HG02588 (cell line): ENCODE measurements at regions not wholly inside any gene's neighbourhood (a gene's known extent, or its start where the extent isn't known, plus 50 kb on each side); places are given as distances from the start of the nearest gene placed in this dataset.

Experiments used
- ATAC-seq: cut with Tn5 transposase; IDR thresholded peaks from one replicate; pipeline ENCODE4 v1.9.1; 2021; ENCODE audit warnings: mild to moderate bottlenecking, moderate library complexity; ENCODE audit not compliant: unreplicated experiment

- ATAC-seq: no peak
Measured at GRCh38 chr20:16124491-16124890, 448.8 kb downstream of the KIF16B start.

- ATAC-seq: no peak
Measured at GRCh38 chr20:16123623-16124022, 449.6 kb downstream of the KIF16B start.

GRCh38 chr20:16119909-16120308 is 453.3 kb downstream of the KIF16B start:
- no peak for ATAC-seq

GRCh38 chr20:16115911-16116552 is 457.2 kb downstream of the KIF16B start:
- no peak for ATAC-seq

- ATAC-seq: no peak
Measured at GRCh38 chr20:16113736-16114135, 459.5 kb downstream of the KIF16B start.

- ATAC-seq: no peak
Measured at GRCh38 chr20:16111852-16112412, 461.3 kb downstream of the KIF16B start.

- ATAC-seq: no peak
Measured at GRCh38 chr20:16111172-16111832, 461.9 kb downstream of the KIF16B start.

GRCh38 chr20:16107172-16107870 is 465.9 kb downstream of the KIF16B start:
- ATAC-seq: no peak

GRCh38 chr20:16106191-16106849 is 466.9 kb downstream of the KIF16B start:
- no peak for ATAC-seq

- no peak for ATAC-seq
Measured at GRCh38 chr20:16104783-16105182, 468.5 kb downstream of the KIF16B start.
